ENCODE measurements at regions not wholly inside any gene's neighbourhood (a gene's known extent, or its start where the extent isn't known, plus 50 kb on each side); places are given as distances from the start of the nearest gene placed in this dataset.

DNA sequence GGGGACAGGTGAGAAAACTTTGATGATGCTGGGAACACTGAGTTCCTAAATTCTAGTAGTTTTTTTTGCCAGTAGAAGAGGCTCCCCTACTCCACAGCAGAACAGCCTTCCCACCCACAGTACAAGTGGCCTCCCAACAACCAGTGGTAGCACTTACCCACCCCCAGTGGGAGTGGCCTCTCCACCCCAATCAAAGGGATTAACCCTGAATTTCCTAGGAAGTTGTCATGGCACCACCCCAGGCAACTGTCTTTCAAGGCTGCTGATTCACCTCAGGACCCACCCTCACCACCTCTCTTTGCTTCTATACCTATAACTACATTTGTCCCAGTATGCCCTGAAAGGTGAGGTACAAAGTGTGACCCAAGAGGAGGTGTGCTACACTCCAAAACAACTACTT is 81.4 kb upstream of the PRDX6 start:
- DNase-seq (ENCODE audit: low spot score) = no peak

DNA sequence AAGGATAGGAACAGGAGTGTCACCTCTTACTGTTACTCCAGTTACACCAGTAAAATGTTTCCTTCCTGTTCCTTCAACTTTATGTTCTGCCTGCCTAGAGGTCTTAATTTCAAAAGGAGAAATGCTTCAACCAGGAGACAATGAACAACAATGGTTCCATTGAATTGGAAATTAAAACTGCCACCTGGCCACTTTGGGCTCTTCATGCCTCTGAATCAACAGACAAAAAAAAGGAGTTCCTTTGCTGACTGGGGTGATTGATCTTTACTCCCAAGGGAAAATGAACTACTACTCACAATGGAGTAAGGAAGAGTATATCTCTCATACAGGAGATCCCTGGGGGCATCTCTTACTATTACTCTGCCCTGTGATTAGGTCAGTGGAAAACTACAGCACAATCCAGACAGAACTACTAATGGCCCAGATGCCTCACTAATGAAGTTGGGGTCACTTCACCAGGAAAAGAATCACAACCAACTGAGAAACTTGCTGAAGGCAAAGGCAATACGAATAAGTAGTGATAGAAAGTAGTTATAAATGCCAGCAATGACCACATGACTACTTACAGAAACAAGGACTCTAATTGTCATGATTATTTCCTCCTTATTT is 76.6 kb upstream of the PRDX6 start:
- DNase-seq (ENCODE audit: low spot score) = no peak

- DNase-seq (ENCODE audit: low spot score) = no peak
Measured at GRCh38 chr1:173403996-173404395, 73.1 kb upstream of the PRDX6 start.

DNA sequence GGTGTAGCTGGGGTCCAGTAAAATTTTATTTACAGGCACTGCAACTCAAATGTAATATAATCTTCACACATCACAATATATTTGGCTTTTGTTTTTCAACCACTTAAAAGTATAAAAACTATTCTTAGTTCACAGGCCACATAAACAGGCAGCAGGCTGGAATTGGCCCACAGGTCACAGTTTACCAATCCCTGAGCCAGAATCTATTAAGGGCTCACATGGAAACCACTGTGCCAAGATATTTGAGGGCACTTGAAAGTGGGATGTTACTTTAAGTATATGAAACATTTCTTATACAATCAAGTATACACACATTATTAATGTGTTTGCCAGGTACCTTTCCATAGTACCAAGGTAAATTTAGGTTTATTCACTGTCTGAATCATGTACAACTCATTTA is 71.9 kb upstream of the PRDX6 start:
- no peak for DNase-seq (ENCODE audit: low spot score)

- DNase-seq (ENCODE audit: low spot score) = peak; percentile 38
Measured at GRCh38 chr1:173405834-173406233, 71.3 kb upstream of the PRDX6 start.

GRCh38 chr1:173406783-173407230 is 70.3 kb upstream of the PRDX6 start:
- no peak for DNase-seq (ENCODE audit: low spot score)

DNA sequence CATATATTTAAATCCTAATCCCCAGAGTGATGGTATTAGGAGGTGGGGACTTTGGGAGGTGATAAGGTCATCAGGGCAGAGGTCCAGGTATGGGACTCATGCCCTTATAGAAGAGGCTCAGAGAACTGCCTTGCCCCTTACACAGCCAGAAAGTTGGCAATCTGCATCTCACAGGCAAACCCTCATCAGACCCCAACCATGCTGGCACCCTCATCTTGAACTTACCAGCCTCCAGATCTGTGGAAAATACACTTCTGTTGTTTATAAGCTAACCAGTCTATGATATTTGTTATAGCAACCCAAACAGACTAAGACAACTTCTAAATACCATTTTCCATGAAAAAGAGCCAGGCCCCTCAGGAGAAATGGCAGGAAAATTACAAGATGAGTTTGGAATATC is 69.3 kb upstream of the PRDX6 start:
- no peak for DNase-seq (ENCODE audit: low spot score)

GRCh38 chr1:173408886-173409285 is 68.2 kb upstream of the PRDX6 start:
- DNase-seq (ENCODE audit: low spot score) = no peak

- no peak for DNase-seq (ENCODE audit: low spot score)
Measured at GRCh38 chr1:173409613-173410012, 67.5 kb upstream of the PRDX6 start.

DNA sequence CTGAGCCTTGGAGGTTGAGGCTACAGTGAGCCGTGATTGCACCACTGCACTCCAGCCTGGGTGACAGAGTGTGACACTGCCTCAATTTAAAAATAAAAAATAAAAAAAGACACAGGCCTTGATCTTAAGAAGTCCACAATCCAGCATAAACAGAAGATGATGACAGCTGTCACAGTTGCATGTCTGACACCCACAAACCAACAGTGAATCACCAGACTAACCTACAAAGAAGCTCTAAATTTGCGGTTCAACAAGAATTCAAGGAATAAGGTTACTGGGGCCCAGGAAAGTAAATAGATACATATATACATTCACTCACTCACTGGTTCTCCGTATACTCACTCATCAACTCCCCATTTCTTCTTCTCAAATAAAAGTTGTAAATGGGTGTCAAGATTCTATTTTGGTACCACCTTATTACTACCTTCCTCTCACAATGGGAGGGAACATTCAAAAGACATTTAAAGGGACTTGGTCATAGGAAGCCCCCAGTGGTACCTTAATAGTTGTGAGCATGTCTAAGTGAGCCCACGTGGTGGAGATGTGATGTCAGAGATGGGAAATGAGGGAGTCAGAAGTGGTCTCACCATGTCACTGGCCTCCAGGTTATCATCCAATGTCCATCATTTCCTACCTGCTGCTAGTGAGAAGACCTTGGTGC is 66.9 kb upstream of the PRDX6 start:
- DNase-seq (ENCODE audit: low spot score) = no peak

- no peak for DNase-seq (ENCODE audit: low spot score)
Measured at GRCh38 chr1:173410794-173411236, 66.3 kb upstream of the PRDX6 start.

DNA sequence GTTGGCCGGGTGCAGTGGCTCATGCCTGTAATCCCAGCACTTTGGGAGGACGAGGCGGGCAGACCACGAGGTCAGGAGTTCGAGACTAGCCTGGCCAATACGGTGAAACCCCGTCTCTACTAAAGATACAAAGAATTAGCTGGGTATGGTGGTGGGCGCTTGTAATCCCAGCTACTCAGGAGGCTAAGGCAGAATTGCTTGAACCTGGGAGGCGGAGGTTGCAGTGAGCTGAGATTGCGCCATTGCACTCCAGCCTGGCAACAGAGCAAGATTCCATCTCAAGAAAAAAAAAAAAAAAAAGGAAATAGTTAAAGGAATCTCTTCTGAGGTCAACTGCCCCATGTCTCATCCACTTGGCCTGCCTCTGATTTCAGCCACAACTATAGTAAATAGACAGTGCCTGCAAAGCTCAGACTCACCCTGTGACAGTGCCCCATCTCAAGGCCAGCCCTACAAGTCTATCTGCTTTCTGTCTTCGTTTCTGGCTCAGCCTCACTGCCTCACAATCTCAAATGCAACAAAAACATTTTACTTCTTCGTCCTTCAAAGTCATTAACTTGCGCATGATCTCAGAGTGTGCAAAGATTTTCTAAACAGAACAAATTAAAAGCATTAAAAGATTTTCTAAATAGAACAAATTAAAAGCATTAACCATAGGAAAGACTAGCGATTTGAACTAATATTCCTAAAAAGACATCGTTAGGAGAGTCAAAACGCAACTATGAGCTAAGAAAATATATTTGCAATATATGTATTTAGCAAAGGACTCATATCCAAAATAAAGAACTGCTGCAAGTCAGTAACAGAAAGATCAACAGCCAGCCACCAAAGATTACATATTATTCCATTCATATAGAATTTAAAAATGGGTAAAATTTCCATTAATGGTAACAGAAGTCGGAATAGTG is 65.0 kb upstream of the PRDX6 start:
- no peak for DNase-seq (ENCODE audit: low spot score)

DNA sequence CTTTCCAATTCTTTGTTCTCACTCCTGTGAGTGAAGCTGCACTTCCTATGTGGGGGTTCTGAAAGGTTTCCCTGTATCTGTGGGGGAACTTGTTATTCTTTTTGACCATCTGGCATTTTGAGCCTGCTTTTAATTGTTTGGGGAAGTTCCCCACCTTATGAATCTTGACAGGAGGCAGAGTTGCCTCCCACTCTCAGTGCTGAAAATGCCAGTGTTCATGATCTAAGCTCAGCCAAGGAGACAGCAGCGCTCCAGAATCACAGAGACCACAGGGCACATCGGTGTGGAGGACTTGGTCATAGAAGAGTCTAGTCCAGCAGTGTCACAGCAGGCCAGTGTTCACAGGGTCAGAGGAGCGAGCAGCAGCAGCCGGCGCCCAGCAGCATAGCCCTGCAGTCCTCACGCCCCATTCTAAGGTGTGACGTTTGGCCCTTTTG is 63.8 kb upstream of the PRDX6 start:
- no peak for DNase-seq (ENCODE audit: low spot score)

GRCh38 chr1:173414136-173414535 is 63.0 kb upstream of the PRDX6 start:
- no peak for DNase-seq (ENCODE audit: low spot score)

DNA sequence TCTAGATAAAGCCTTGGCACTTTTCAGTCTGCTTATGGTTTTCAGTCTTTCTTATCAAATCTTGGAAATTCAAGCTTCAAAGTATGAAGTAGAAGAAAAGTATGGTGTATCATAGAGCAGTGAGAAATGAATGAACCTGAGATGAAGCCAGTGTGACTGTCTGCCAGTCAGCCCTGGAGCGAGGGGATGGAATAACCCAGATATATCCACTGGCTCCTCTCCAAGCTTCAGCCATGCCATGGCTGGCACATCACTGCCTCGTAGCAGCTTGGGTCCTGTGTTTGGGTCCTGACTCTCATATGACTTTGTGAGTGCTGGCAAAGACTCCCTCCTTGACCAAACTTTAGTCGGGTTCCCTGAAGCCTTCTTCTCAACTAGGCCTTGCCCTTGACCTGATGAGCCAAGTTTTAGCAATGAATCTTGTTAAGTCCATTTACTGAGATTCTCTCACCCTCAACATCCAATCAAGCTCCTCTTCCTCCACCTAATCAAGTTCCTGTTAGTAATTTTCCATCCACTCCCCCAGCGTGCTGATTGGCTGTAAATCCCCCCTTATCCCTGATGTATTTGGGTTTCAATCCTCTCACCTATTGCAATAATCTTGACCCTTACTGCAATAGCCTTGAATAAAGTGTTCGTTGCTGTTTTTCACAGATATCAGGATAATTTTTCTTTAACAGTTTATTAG is 62.5 kb upstream of the PRDX6 start:
- DNase-seq (ENCODE audit: low spot score) = no peak

DNA sequence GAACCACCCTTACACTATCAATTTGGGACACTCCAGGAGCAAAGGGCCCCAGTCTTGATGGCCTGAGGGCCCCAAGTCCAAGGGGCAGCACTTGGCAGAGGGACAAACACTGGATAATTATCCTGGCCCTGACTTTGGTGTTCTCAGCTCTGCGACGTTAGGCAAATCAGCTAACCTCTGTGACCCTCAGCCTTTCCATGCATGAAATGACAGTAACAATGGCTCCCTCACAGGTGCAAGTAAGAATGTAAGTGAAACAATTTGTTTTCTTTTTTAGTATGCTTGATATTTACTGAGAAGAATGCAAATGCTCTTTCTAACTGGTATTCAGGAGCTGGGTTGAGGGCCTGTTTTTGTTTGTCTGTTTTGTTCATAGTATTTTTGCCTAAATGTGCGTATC is 61.6 kb upstream of the PRDX6 start:
- no peak for DNase-seq (ENCODE audit: low spot score)

GRCh38 chr1:173415905-173416450 is 61.2 kb upstream of the PRDX6 start:
- DNase-seq (ENCODE audit: low spot score) = no peak

DNA sequence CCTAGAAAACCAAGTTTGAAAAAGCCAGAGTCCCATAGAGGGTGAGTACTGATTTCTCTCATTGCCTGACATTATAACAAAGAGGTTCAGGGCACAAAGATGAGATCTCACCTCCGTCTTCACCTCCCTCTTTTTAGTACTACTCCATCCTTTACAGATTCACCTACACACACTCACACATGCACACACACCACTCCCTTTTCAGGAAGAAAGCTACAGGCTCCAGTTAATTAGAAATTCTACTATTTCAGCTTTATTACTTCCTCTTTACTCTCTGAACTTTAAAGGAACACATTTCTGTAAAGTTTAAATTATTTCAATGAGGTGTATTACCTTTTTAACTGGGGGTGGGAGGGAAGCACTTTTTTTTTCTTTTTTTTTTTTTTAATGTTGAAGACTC is 59.6 kb upstream of the PRDX6 start:
- DNase-seq (ENCODE audit: low spot score) = no peak

GRCh38 chr1:173418107-173418985 is 58.8 kb upstream of the PRDX6 start:
- no peak for DNase-seq (ENCODE audit: low spot score)

DNA sequence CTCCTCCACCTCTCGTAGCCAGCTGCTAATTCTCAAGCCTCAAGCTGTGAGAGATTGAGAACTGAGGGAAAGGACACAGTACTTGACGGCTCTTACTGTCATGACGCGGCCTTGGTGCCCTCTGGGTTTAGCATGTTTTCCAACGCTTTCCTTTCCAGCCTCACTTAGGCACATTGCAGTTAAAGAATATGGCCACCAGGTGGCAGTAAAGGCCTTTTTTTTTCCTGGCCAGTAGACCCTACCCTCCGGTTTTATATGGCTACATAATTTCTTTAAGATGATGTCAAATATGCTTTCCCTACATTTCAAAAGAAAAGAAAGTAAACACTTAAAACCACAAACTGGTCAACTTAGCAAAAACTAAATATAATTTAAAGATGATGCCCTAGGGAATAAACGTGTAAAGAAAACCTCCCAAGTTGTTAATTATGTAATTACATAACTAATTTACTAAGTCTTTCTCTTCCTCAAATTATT is 56.8 kb upstream of the PRDX6 start:
- DNase-seq (ENCODE audit: low spot score) = peak; percentile 81
